Daoy (cell line): ENCODE measurements at regions not wholly inside any gene's neighbourhood (a gene's known extent, or its start where the extent isn't known, plus 50 kb on each side); places are given as distances from the start of the nearest gene placed in this dataset.
A peak's percentile ranks its signal among the peaks of the same experiment; 100 is the strongest.

Experiments
- DNase-seq: peaks from one replicate; pipeline ENCODE4 v3.0.0-alpha.2; 2015; ENCODE audit warnings: low read depth

DNA sequence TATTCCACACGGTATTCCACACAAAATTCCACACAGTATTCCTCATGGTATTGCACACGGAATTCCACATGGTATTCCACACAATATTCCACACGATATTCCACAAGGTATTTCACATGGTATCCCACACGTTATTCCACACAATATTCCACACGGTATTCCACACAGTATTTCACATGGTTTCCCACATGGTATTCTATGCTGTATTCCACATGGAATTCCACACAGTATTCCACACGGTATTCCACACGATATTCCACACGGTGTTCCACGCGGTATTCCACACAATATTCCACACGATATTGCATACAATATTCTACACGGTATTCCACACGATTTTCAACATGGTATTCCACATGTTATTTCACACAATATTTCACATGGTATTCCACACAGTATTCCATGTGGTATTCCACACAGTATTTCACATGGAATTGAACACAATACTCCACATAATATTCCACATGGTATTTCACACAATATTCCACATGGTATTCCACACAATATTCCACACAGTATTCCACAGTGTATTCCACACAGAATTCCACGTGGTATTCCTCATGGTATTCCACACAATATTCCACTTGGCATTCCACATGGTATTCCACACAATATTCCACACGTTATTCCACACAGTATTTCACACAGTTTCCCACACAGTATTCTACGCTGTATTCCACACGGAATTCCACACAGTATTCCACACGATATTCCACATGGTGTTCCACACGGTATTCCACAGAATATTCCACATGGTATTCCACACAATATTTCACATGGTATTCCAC is 136.0 kb upstream of the CHST15 start:
- no peak for DNase-seq

DNA sequence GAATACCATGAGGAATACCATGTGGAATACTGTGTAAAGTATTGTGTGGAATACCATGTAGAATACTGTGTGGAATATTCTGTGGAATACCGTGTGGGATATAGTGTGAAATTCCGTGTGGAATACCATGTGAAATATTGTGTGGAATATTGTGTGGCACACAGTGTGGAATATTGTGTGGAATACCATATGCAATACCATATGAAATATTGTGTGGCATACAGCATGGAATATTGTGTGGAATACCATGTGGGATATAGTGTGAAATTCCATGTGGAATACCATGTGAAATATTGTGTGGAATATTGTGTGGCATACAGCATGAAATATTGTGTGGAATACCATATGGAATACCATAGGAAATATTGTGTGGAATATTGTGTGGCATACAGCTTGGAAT is 135.1 kb upstream of the CHST15 start:
- no peak for DNase-seq

DNA sequence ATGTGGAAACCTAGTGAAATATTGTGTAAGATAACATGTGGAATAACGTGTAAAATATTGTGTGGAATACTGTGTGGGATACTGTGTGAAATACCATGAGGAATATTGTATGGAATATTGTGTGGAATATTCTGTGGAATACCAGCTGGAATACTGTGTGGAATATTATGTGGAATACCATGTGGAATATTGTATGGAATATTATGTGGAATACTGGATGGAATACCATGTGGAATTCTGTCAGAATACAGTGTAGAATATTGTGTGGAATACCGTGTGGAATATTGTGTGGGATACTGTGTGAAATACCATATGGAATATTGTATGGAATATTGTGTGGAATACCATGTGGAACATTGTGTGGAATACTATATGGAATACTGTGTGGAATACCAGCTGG is 134.6 kb upstream of the CHST15 start:
- no peak for DNase-seq

DNA sequence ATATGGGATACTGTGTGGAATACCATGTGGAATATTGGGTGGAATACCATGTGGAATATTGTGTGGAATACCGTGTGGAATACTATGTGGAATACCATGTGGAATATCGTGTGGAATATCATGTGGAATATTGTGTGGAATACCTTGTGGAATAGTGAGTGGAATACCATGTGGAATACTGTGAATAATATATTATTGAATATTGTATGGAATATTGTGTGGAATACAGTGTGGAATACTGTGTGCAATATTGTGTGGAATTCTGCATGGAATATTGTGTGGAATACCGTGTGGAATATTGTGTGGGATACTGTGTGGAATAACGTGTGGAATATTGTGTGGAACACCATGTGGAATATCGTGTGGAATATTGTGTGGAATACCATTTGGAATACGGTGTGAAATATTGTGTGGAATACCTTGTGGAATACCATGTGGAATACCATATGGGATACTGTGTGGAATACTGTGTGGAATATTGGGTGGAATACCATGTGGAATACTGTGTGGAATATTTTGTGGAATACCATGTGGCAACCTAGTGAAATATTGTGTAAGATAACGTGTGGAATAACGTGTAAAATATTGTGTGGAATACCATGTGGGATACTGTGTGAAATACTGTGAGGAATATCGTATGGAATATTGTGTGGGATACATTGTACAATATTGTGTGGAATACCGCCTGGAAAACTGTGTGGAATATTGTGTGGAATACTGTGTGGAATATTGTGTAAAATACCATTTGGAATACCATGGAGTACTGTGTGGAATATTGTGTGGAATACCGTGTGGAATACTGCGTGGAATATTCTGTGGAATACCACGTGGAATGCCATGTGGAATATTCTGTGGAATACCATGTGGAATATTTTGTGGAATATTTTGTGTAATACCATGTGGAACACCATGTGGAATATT is 133.9 kb upstream of the CHST15 start:
- no peak for DNase-seq

DNA sequence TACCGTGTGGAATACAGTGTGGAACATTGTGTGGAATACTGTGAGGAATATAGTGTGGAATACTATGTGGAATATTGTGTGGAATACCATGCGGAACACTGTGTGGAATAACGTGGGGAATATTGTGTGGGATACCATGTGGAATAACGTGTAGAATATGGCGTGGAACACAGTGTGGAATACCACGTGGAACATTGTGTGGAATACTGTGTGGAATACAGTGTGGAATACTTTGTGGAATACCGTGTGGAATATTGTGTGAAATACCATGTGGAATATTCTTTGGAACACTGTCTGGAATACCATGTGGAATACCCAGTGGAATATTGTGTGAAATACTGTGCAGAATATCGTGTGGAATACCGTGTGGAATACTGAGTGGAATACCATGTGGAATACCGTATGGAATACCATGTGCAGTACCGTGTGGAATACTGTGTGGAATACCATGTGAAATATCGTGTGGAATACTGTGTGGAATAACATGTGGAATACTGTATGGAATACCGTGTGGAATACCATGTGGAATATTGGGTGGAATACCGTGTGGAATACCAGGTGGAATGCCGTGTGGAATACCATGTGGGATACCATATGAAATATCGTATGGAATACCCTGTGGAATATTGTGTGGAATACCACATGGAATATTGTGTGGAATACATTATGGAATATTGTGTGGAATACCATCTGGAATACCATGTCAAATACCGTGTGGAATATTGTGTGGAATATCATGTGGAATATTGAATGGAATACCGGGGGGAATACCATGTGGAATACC is 133.1 kb upstream of the CHST15 start:
- DNase-seq: no peak

DNA sequence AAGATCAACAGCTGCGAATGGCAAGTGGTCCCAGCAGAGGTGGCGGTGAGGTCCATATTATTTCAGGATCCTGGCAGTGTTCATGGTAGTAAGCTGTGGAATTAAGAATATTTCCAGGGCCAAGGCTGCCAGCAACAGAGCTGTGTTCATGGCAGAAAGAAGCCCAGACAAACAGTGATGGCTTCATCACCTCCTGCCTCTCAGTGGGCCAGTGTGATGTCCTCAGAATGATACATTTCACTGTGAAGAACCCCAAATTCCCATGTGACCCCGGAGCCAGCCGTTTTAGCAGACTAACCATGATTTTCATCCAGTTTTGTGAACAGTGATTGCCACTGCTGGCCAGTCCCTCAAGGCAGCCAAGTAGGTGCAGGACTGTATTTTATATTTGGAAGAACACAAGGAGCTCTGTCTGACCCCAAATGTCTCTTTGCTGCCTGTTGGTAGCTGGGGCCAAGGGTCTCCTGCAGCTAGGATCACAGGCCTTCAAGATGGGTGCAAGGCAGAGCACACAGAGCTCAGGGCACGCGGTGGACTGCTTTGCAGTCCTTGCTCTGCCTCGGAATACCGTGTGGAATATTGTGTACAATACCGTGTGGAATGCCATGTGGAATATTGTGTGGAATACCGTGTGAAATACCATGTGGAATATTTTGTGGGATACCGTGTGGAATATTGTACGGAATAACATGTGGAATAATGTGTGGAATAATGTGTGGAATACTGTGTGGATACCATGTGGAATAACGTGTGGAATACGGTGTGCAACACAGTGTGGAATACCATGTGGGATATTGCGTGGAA is 132.3 kb upstream of the CHST15 start:
- no peak for DNase-seq

DNA sequence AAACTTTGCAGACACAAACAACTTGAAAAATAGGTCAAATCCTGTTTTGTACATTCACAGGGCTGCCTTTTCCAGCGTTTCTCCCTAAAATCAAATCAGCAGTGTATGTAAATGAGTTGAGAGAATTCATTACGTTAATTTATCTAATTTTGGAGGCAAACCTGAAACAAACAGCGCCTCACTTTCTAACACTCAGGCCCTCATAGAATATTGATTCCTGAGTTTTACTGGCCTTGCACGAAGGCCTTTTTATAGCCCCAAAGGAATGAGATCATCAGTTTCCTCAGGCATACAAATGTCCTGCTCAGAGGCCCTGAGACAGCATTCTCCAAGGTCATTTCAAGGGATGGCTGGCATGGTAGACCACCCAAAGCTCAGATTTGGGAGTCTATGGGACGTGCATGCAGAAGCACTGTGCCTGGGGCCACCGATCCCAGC is 131.7 kb upstream of the CHST15 start:
- DNase-seq: no peak

DNA sequence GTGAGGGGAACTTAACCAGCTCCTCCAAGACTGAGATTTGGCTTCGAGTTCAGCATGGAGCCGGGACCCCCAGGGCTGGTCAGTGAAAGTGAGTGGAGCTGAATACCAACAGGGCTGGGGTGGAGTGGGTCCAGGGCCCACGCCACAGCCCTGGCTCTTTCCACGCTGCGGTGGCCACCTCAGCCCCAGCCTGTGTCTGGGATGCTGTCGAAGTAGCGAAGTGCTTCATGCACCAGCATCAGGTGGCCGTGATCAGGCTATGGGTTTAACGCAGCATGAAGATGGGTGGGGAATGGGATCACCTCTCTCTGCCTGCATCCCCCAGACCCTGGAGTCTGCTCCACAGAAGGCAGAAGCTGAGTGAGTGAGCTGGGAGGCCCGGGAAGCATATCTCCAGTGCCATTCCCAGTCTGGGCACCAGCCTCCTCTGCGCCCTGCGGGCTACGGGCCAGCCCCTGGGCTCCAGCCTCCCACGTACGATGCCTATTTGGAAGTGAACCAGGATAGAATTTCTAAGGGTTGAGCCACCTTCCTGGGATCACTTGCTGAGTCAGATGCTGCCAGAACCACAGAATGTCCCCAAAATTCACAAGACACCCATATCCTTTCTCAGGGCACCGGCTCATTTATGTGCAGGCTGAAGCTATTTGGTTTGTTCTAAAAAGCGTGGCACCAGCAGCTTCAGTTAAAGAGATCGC is 131.1 kb upstream of the CHST15 start:
- DNase-seq: peak; percentile 47

DNA sequence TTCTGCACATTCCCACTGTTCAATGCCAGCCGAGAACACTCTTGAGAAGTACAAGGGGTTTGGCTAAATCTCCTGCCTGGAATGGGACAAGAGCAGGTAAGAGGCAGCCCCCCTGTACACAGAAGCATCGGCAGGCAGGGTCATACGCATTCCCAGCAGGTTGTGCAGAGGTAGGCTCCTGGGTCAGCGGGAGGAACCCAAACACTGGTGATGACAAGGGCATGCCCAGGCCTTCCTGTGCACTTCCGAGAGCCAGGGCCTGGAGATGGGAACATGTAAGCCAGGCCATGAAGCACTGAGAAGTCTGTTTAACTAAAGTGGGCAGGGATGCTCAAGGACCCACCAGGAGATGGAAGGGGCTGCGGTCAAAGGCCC is 130.3 kb upstream of the CHST15 start:
- DNase-seq: no peak

DNA sequence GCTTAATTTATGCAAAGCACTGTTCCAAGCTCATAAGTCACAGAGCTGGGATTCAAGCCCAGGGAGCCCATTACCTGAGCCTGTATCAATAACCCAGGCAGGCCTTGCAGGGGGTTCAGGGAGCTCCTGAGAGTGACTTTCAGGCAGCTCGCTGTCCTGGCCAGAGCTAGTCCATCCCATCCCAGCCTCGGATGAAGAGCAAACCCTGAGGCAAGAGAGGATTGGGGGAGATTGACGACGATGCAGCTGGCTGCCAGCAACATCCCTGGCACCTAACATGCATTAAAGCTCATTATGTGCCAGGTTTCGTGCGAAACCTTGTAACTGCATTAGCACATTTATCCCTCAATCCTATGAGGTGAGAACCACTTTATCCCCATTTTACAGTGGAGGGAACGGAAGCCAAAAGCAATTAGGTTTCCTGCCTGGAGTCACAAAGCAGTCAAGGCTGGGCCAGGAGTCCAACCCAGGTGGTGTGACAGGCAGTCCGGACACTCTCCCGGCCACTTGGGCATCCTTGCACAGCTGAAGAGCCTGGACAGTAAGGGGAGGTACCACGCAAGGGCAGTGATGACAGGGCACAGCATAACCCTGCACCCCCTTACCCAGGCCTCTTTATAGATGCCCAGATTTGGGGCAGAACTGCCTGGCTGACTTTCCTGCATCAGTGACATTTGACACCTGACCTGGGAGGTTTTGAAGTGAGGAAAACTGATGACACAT is 129.8 kb upstream of the CHST15 start:
- no peak for DNase-seq

DNA sequence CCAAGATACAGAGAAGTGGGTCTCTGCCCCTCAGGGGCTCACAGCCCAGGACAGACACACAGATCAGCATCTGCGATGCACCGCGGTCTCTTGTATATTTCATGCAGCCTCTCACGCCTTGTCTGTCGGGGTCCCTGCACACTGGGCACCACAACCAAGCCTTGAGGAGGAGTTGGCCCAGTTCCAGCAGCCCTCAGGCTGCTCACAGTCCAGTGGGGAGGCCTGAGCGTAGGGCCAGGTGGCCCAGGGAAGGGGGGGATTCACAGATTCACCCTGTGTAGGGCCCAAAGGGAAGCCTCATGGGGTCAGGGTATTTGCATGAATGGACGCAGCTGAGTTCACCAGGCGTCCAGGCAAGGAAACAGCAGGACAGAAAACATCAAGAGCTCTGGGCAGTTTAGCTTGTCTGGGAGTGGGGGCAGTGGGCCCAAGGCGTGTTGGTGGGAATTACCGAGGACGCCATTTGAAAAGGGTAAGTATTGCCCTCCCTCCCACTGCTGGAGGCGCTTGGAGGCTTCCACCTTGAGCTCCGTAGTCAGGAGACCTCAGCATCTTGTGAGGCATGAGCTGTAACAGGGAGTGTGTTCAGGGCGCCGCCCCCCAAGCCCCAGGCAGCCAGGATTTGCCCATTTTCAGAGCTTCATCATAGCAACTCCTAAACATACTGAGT is 129.1 kb upstream of the CHST15 start:
- no peak for DNase-seq

DNA sequence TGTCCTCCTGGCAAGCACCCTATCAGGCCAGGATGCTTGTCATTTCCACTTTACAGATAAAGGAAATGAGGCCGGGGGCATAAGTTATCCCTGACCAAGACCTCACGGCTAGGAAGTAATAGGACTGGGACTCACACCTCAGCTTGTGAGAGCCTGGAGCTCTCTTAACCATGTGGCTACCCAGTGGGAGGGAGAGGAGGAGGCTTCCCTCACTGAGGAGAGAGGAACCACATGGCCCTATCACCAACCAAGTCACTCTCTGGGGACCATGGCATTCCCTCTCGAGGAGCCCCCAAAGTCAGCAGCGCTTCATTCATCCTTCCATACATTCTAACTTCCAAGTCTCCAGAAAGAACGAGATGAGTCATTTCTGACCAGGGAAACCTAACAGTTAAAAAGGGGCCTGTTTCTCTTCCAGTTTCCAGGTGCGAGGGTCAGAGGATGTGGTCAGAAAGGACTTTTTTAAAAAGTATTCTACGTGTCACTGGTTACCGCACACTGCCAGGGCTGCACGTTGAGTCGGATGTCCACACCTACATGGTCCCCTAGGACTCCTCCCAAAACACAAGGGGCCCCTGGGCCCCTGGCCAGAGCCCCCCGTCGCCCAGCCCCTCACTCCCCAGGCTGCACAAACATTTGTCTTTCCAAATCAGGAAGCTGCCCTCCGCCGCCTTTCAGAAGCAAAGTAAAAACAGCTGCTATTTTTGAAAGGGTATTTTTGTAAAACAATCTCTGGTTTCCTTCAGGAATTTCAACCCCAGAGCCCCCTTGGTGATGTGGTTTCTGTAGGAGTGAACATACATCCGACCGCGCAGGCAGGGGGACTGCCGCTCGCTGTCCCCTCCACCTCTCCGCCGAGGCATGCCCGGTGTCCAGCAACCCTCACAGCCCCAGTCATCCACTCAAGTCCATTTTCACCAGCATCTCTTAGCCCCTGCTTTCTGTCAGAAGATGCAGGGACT is 128.2 kb upstream of the CHST15 start:
- DNase-seq: peak; percentile 40

DNA sequence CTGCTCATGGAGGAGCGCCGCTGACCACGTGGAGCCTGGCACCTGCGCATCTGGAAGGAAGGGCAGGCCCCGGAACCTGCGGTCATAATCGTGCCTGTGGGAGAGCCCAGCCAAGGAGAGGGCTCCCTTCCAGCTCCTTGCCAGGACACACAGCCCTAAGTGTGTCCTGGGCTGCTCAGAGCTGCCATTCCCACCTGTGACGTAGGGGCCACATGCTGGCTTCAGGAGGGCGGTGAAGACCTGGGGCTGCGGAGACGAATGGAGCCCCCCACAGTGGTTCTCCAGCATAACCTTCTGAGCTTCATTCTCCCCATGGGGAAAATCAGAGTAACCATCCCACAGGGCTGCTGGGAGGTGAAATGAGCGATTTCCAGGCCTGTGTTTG is 127.6 kb upstream of the CHST15 start:
- no peak for DNase-seq

DNA sequence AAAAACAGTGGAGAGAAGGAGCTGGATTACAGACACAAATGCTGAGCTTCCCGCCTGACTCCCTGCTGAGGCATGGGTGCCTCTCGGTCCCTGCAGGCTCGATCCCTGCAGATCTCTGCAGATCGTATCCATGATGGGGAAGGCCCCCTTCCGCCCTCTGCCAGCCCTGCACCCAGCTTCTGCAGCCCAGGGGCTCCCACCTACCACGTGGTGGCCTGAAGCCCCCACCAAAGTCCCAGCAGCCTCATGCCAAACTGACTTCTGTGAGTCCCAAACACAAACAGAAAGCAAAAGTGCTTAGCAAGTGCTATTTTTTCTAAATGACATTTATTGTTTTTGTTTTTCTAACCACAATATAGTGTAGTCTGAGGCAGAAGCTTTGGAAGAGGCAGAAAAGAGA is 127.1 kb upstream of the CHST15 start:
- DNase-seq: no peak

DNA sequence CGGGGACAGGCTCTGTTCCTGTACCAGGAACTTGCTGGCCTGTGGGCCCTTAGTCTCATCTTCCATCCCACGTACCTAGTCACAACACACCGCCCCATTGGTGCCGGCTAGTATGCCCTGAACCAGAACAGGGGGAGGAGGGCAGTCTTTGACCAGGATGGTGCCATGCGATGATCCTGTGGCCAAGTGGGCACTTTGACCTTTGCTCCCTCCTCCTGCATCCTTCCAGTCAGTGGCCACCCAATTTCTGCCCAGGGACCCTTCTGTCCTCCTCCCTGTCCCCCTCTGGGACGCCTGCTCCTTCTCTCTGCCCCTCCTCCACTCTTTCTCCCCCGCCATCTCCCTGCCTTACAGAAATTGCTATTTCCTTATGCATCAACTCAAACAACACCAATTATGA is 126.3 kb upstream of the CHST15 start:
- no peak for DNase-seq

DNA sequence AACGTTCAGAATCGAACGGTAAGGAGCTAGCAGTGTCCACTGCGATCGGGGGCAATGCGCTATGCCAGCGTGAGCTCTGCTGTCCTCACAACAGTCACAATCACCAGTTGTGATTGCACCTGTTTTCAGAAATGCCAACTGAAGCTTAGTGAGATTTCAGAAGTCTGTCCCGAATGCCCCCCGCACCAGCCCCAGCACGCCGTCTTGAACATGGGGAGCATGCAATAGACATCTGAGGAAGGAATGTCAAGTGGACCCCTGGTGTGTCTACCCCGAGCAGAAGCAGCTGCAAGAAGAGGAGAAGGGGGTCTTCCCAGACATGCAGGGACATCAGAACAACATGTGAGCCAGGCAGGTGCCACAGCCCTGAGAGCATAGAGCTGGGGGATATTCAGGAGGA is 125.7 kb upstream of the CHST15 start:
- DNase-seq: no peak

DNA sequence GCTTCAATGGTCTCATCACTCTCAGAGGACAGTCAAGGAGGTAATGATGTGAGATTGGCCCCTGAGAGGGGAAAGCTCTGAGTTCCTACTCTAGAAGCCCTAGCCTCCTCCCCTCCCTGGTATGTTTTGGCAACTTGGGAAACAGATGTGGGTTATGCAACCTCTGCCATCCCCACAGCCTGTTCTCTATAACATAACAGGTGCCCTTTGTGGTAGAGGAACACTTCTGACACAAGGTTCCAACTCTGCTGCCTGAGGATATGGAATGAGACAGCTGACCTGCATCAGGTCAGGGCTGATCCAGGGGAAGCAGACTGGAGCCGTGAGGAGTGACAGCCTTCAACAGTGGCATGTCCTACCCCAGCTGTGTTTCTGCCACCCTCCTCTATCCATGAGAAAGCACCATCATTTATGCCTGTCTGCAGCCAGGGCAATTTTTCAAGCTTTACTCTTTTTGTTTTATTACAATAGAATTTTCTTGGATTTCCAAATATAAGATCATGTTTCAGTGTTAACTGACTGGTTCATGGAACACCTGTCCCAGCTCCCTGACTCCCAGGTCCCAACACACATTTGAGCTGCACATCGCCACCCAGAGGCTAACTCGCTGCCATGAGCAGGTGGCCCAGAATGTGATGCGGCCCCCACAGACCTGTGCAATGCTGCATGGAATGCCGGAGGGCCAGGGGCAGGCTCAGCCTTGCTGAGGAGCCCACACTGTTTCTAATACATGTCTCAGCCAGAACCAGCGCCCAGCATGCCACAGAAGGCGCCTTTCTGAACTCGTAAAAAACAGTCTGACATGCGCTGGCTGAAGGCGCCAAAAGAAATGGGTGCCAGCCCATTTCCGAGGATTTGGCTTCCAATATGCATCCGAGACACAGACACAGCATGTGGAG is 124.8 kb upstream of the CHST15 start:
- no peak for DNase-seq
